ENCODE measurements at regions not wholly inside any gene's neighbourhood (a gene's known extent, or its start where the extent isn't known, plus 50 kb on each side); places are given as distances from the start of the nearest gene placed in this dataset.
A peak's percentile ranks its signal among the peaks of the same experiment; 100 is the strongest.
"Not testable (repeated sequence)": the region's sequence is repeated elsewhere in the genome, so short reads cannot be mapped to it uniquely, and the experiment has no call there.

DNA sequence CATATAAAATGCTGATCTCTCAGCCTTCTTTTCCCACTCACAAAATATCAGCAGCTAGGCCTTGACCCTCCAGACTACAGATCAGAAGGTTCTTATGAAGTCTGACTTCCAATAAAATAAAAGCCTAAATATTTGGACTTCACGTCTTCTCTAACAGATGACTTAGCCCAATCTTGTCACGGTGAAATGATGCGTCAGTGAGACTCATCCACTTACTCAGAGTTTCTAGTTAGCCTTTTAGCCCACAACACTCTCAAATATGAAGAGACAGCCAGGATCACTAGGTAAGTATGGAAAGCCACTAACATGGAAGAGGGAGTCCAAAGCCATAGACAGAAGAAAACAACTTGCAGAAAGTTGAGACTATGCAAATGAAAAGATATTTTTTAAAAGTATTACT, 601.2 kb downstream of the PYDC2 start:
- Histone ChIP-seq H3F3A (ENCODE audit: control insufficient read depth, insufficient read depth) (peaks cover 3% of the 10 kb centered on the region; the same call in 1 of the 2 replicates), H3K27ac (ENCODE audit: low read depth, low read length) (peak overlapping the region; percentile 87; the same call in 1 of the 2 replicates), H3K4me2 (ENCODE audit: low read length) (no peak overlapping the region), H3K27me3 (ENCODE audit: control insufficient read depth, low read length) (no peaks in the 10 kb centered on the region), H3K36me3 (ENCODE audit: control insufficient read depth, low read length) (peaks cover 10% of the 10 kb centered on the region; the same call in 1 of the 2 replicates), H3K4me1 (ENCODE audit: control insufficient read depth, low read length) (peaks cover 58% of the 10 kb centered on the region), H3K4me3 (ENCODE audit: low read length) (no peak overlapping the region), H4K20me1 (ENCODE audit: control insufficient read depth, insufficient read depth, low read depth, low read length) (no peaks in the 10 kb centered on the region), H3K79me2 (ENCODE audit: control insufficient read depth, low read length) (no peaks in the 10 kb centered on the region), H3K9me3 (ENCODE audit: control insufficient read depth, insufficient read depth, low read length) (0 out of 2 replicates have a peak, but pooled peaks cover 4% of the 10 kb centered on the region), H3K9me2 (replicated peaks; ENCODE audit: control insufficient read depth, low read length) (no peaks in the 10 kb centered on the region)
- no peak for TF ChIP-seq CTCF (IDR thresholded peaks at IDR 0.05; ENCODE audit: low read depth, low read length, poor library complexity, severe bottlenecking)
- no peak for TF ChIP-seq EZH2phosphoT487 (IDR thresholded peaks at IDR 0.05; ENCODE audit: borderline replicate concordance, low read length)

- Histone ChIP-seq H3K9me3 (ENCODE audit: control insufficient read depth, insufficient read depth, low read length) (peaks cover 8% of the 10 kb centered on the region; the same call in 1 of the 2 replicates), H3K4me2 (ENCODE audit: low read length) (peak overlapping the region; percentile 78), H3K36me3 (ENCODE audit: control insufficient read depth, low read length) (peaks cover 10% of the 10 kb centered on the region; the same call in 1 of the 2 replicates), H3K27me3 (ENCODE audit: control insufficient read depth, low read length) (no peaks in the 10 kb centered on the region), H3K79me2 (ENCODE audit: control insufficient read depth, low read length) (no peaks in the 10 kb centered on the region), H4K20me1 (ENCODE audit: control insufficient read depth, insufficient read depth, low read depth, low read length) (no peaks in the 10 kb centered on the region), H3F3A (ENCODE audit: control insufficient read depth, insufficient read depth) (peaks cover 3% of the 10 kb centered on the region; the same call in 1 of the 2 replicates), H3K4me1 (ENCODE audit: control insufficient read depth, low read length) (peaks cover 71% of the 10 kb centered on the region), H3K27ac (ENCODE audit: low read depth, low read length) (peak overlapping the region; percentile 87), H3K4me3 (ENCODE audit: low read length) (peak overlapping the region; percentile 66), H3K9me2 (replicated peaks; ENCODE audit: control insufficient read depth, low read length) (no peaks in the 10 kb centered on the region)
- TF ChIP-seq CTCF (IDR thresholded peaks at IDR 0.05; ENCODE audit: low read depth, low read length, poor library complexity, severe bottlenecking) (peak; percentile 23), EZH2phosphoT487 (IDR thresholded peaks at IDR 0.05; ENCODE audit: borderline replicate concordance, low read length) (no peak)
These were observed 602.6 kb downstream of the PYDC2 start for GRCh38 chr3:192063570-192063969.

- no peak for TF ChIP-seq CTCF (IDR thresholded peaks at IDR 0.05; ENCODE audit: low read depth, low read length, poor library complexity, severe bottlenecking)
- no peak for TF ChIP-seq EZH2phosphoT487 (IDR thresholded peaks at IDR 0.05; ENCODE audit: borderline replicate concordance, low read length)
- H3K27ac ChIP-seq (ENCODE audit: low read depth, low read length), result no peak overlapping the region
These were observed 604.0 kb downstream of the PYDC2 start for GRCh38 chr3:192064959-192065358.

DNA sequence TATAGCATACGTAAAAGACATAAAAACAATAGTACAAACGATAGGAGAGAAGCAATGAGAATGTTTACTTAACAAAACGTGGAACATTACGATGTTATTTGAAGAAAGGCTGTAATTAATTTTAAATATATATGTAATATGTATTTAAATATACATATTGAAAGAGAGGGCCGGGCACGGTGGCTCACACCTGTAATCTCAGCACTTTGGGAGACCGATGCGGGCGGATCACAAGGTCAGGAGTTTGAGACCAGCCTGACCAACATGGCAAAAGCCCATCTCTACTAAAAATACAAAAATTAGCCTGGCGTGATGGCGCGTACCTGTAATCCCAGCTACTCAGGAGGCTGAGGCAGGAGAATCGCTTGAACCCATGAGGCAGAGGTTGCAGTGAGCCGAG, 605.3 kb downstream of the PYDC2 start:
- H4K20me1 ChIP-seq (ENCODE audit: control insufficient read depth, insufficient read depth, low read depth, low read length); H3K4me3 ChIP-seq (ENCODE audit: low read length); H3K36me3 ChIP-seq (ENCODE audit: control insufficient read depth, low read length); H3K4me2 ChIP-seq (ENCODE audit: low read length); H3K27ac ChIP-seq (ENCODE audit: low read depth, low read length); H3K9me3 ChIP-seq (ENCODE audit: control insufficient read depth, insufficient read depth, low read length); H3F3A ChIP-seq (ENCODE audit: control insufficient read depth, insufficient read depth); H3K79me2 ChIP-seq (ENCODE audit: control insufficient read depth, low read length); H3K27me3 ChIP-seq (ENCODE audit: control insufficient read depth, low read length); H3K9me2 ChIP-seq (replicated peaks; ENCODE audit: control insufficient read depth, low read length): not testable (repeated sequence)
- peaks cover 62% of the 10 kb centered on the region for H3K4me1 ChIP-seq (ENCODE audit: control insufficient read depth, low read length)

More at GRCh38 chr3:192064959-192065358, 604.0 kb downstream of the PYDC2 start:
- H4K20me1 ChIP-seq (ENCODE audit: control insufficient read depth, insufficient read depth, low read depth, low read length), result no peaks in the 10 kb centered on the region
- peaks cover 10% of the 10 kb centered on the region; the same call in 1 of the 2 replicates for H3K36me3 ChIP-seq (ENCODE audit: control insufficient read depth, low read length)
- H3K9me3 ChIP-seq (ENCODE audit: control insufficient read depth, insufficient read depth, low read length), result peaks cover 8% of the 10 kb centered on the region; the same call in 1 of the 2 replicates
- H3K27me3 ChIP-seq (ENCODE audit: control insufficient read depth, low read length), result no peaks in the 10 kb centered on the region
- no peaks in the 10 kb centered on the region for H3K9me2 ChIP-seq (replicated peaks; ENCODE audit: control insufficient read depth, low read length)
- H3K4me3 ChIP-seq (ENCODE audit: low read length), result no peak overlapping the region
- H3K79me2 ChIP-seq (ENCODE audit: control insufficient read depth, low read length), result no peaks in the 10 kb centered on the region
- no peak overlapping the region for H3K4me2 ChIP-seq (ENCODE audit: low read length)
- H3F3A ChIP-seq (ENCODE audit: control insufficient read depth, insufficient read depth), result peaks cover 3% of the 10 kb centered on the region; the same call in 1 of the 2 replicates
- H3K4me1 ChIP-seq (ENCODE audit: control insufficient read depth, low read length), result peaks cover 75% of the 10 kb centered on the region

All from DOHH2 (cell line).